OCI-LY7 (cell line): ENCODE measurements at regions not wholly inside any gene's neighbourhood (a gene's known extent, or its start where the extent isn't known, plus 50 kb on each side); places are given as distances from the start of the nearest gene placed in this dataset.

Experiments
- CTCF ChIP-seq: fragments of 200-600 bp; sonication (generic); conservative IDR thresholded peaks from 2 replicates; pipeline ENCODE4 v1.5.1; 2014; ENCODE audit warnings: mild to moderate bottlenecking, antibody characterized with exemption, low read length, moderate library complexity, mixed read lengths
- EZH2phosphoT487 ChIP-seq: fragments of 200-600 bp; sonication (generic); IDR thresholded peaks from 2 replicates; pipeline ENCODE4 v1.6.1; 2018; ENCODE audit warnings: low read depth, borderline replicate concordance, mild to moderate bottlenecking, mixed run types, antibody characterized with exemption, low read length, moderate library complexity, mixed read lengths

GRCh38 chr7:110541962-110542361 is 549.0 kb upstream of the LRRN3 start:
- TF ChIP-seq EZH2phosphoT487 (no peak), CTCF (no peak)
